ENCODE measurements at regions not wholly inside any gene's neighbourhood (a gene's known extent, or its start where the extent isn't known, plus 50 kb on each side); places are given as distances from the start of the nearest gene placed in this dataset.

- TF ChIP-seq, protein P1, sequence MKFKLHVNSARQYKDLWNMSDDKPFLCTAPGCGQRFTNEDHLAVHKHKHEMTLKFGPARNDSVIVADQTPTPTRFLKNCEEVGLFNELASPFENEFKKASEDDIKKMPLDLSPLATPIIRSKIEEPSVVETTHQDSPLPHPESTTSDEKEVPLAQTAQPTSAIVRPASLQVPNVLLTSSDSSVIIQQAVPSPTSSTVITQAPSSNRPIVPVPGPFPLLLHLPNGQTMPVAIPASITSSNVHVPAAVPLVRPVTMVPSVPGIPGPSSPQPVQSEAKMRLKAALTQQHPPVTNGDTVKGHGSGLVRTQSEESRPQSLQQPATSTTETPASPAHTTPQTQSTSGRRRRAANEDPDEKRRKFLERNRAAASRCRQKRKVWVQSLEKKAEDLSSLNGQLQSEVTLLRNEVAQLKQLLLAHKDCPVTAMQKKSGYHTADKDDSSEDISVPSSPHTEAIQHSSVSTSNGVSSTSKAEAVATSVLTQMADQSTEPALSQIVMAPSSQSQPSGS (tag by site-specific recombination; IDR thresholded peaks at IDR 0.05; ENCODE audit: low read depth): no peak
- TF ChIP-seq, protein P2, sequence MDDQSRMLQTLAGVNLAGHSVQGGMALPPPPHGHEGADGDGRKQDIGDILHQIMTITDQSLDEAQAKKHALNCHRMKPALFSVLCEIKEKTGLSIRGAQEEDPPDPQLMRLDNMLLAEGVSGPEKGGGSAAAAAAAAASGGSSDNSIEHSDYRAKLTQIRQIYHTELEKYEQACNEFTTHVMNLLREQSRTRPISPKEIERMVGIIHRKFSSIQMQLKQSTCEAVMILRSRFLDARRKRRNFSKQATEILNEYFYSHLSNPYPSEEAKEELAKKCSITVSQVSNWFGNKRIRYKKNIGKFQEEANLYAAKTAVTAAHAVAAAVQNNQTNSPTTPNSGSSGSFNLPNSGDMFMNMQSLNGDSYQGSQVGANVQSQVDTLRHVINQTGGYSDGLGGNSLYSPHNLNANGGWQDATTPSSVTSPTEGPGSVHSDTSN (CRISPR knock-in tag; IDR thresholded peaks at IDR 0.05): no peak
- TF ChIP-seq ZNF560 (tag by site-specific recombination; IDR thresholded peaks at IDR 0.05; ENCODE audit: borderline replicate concordance) (no peak), ZNF639 (tag by site-specific recombination; IDR thresholded peaks at IDR 0.05) (no peak), ZNF777 (tag by site-specific recombination; IDR thresholded peaks at IDR 0.05; ENCODE audit: borderline replicate concordance) (no peak)
- TF ChIP-seq, protein P3, sequence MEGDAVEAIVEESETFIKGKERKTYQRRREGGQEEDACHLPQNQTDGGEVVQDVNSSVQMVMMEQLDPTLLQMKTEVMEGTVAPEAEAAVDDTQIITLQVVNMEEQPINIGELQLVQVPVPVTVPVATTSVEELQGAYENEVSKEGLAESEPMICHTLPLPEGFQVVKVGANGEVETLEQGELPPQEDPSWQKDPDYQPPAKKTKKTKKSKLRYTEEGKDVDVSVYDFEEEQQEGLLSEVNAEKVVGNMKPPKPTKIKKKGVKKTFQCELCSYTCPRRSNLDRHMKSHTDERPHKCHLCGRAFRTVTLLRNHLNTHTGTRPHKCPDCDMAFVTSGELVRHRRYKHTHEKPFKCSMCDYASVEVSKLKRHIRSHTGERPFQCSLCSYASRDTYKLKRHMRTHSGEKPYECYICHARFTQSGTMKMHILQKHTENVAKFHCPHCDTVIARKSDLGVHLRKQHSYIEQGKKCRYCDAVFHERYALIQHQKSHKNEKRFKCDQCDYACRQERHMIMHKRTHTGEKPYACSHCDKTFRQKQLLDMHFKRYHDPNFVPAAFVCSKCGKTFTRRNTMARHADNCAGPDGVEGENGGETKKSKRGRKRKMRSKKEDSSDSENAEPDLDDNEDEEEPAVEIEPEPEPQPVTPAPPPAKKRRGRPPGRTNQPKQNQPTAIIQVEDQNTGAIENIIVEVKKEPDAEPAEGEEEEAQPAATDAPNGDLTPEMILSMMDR (tag by site-specific recombination; IDR thresholded peaks at IDR 0.05): no peak
These were observed 659.3 kb downstream of the ZNF674 start for GRCh38 chrX:45885931-45886330.

Data from HEK293 (cell line).